ENCODE measurements at regions not wholly inside any gene's neighbourhood (a gene's known extent, or its start where the extent isn't known, plus 50 kb on each side); places are given as distances from the start of the nearest gene placed in this dataset.

GRCh38 chr12:127773520-127773919, 493.4 kb upstream of the TMEM132C start:
- peak; percentile 39 for DNase-seq

GRCh38 chr12:127774828-127775227, 492.1 kb upstream of the TMEM132C start:
- no peak for DNase-seq

- DNase-seq = no peak
Observed at GRCh38 chr12:127779301-127780045, 487.5 kb upstream of the TMEM132C start.

GRCh38 chr12:127780881-127781280, 486.1 kb upstream of the TMEM132C start:
- no peak for DNase-seq

- DNase-seq = no peak
Observed at GRCh38 chr12:127781336-127781735, 485.6 kb upstream of the TMEM132C start.

GRCh38 chr12:127785540-127785939, 481.4 kb upstream of the TMEM132C start:
- DNase-seq = peak; percentile 74

GRCh38 chr12:127785986-127786590, 480.9 kb upstream of the TMEM132C start:
- peak; percentile 24 for DNase-seq

GRCh38 chr12:127787544-127787943, 479.4 kb upstream of the TMEM132C start:
- DNase-seq = no peak

GRCh38 chr12:127790376-127790775, 476.6 kb upstream of the TMEM132C start:
- no peak for DNase-seq

GRCh38 chr12:127791217-127791616, 475.8 kb upstream of the TMEM132C start:
- DNase-seq = no peak

GRCh38 chr12:127797918-127798317, 469.1 kb upstream of the TMEM132C start:
- DNase-seq = no peak

- no peak for DNase-seq
Observed at GRCh38 chr12:127802271-127802670, 464.7 kb upstream of the TMEM132C start.

- no peak for DNase-seq
Observed at GRCh38 chr12:127803545-127803944, 463.4 kb upstream of the TMEM132C start.

- peak; percentile 71 for DNase-seq
Observed at GRCh38 chr12:127809275-127809674, 457.7 kb upstream of the TMEM132C start.

- DNase-seq = peak; percentile 83
Observed at GRCh38 chr12:127810041-127810440, 456.9 kb upstream of the TMEM132C start.

GRCh38 chr12:127810459-127810858, 456.5 kb upstream of the TMEM132C start:
- peak; percentile 38 for DNase-seq

GRCh38 chr12:127811988-127812387, 455.0 kb upstream of the TMEM132C start:
- DNase-seq = peak; percentile 97

GRCh38 chr12:127813147-127813546, 453.8 kb upstream of the TMEM132C start:
- no peak for DNase-seq

- no peak for DNase-seq
Observed at GRCh38 chr12:127819056-127819455, 447.9 kb upstream of the TMEM132C start.

GRCh38 chr12:127820271-127820670, 446.7 kb upstream of the TMEM132C start:
- DNase-seq = no peak

- no peak for DNase-seq
Observed at GRCh38 chr12:127820846-127821245, 446.1 kb upstream of the TMEM132C start.

- peak; percentile 50 for DNase-seq
Observed at GRCh38 chr12:127822809-127823411, 444.1 kb upstream of the TMEM132C start.

- no peak for DNase-seq
Observed at GRCh38 chr12:127823801-127824200, 443.2 kb upstream of the TMEM132C start.
